HT-29 (cell line): ENCODE measurements at regions not wholly inside any gene's neighbourhood (a gene's known extent, or its start where the extent isn't known, plus 50 kb on each side); places are given as distances from the start of the nearest gene placed in this dataset.
"Not testable (repeated sequence)": the region's sequence is repeated elsewhere in the genome, so short reads cannot be mapped to it uniquely, and the experiment has no call there.

Source experiments
- DNase-seq: peaks from one replicate; pipeline ENCODE4 v3.0.0-alpha.2; 2015; ENCODE audit warnings: low spot score

GRCh38 chr10:34957531-34957930, 132.6 kb downstream of the CUL2 start:
- no peak for DNase-seq

GRCh38 chr10:34956756-34957155, 133.4 kb downstream of the CUL2 start:
- no peak for DNase-seq

GRCh38 chr10:34955391-34955790, 134.8 kb downstream of the CUL2 start:
- DNase-seq, result no peak

- DNase-seq, result peak; percentile 78
Measured at GRCh38 chr10:34954142-34954541, 136.0 kb downstream of the CUL2 start.

- not testable (repeated sequence) for DNase-seq
Measured at GRCh38 chr10:34951263-34951887, 136.3 kb upstream of the PARD3 start.

GRCh38 chr10:34945951-34946522, 130.9 kb upstream of the PARD3 start:
- not testable (repeated sequence) for DNase-seq

- no peak for DNase-seq
Measured at GRCh38 chr10:34941471-34942357, 126.6 kb upstream of the PARD3 start.

- no peak for DNase-seq
Measured at GRCh38 chr10:34940436-34940835, 125.3 kb upstream of the PARD3 start.

- DNase-seq, result no peak
Measured at GRCh38 chr10:34938399-34938670, 123.2 kb upstream of the PARD3 start.

- DNase-seq, result not testable (repeated sequence)
Measured at GRCh38 chr10:34937643-34938398, 122.7 kb upstream of the PARD3 start.

- no peak for DNase-seq
Measured at GRCh38 chr10:34936061-34936460, 121.0 kb upstream of the PARD3 start.

- no peak for DNase-seq
Measured at GRCh38 chr10:34933676-34934075, 118.6 kb upstream of the PARD3 start.

GRCh38 chr10:34932235-34932634, 117.1 kb upstream of the PARD3 start:
- DNase-seq, result no peak

- no peak for DNase-seq
Measured at GRCh38 chr10:34931216-34931615, 116.1 kb upstream of the PARD3 start.

GRCh38 chr10:34922138-34922537, 107.0 kb upstream of the PARD3 start:
- no peak for DNase-seq

GRCh38 chr10:34920578-34920977, 105.5 kb upstream of the PARD3 start:
- no peak for DNase-seq

GRCh38 chr10:34918776-34919315, 103.8 kb upstream of the PARD3 start:
- DNase-seq, result no peak

- no peak for DNase-seq
Measured at GRCh38 chr10:34918060-34918775, 103.1 kb upstream of the PARD3 start.

GRCh38 chr10:34916314-34916713, 101.2 kb upstream of the PARD3 start:
- no peak for DNase-seq

GRCh38 chr10:34912771-34913170, 97.7 kb upstream of the PARD3 start:
- no peak for DNase-seq

GRCh38 chr10:34911661-34912205, 96.6 kb upstream of the PARD3 start:
- no peak for DNase-seq
